Activated CD4-positive, alpha-beta memory T cell treated with anti-CD3 and anti-CD28 coated beads for 36 hours (primary cell): ENCODE measurements at regions not wholly inside any gene's neighbourhood (a gene's known extent, or its start where the extent isn't known, plus 50 kb on each side); places are given as distances from the start of the nearest gene placed in this dataset.

Source experiments
- CTCF ChIA-PET: fragments of 350-600 bp; sonication (Branson Sonifier 250); formaldehyde crosslinking; loops from one replicate; lab custom pipeline; 2021; ENCODE audit warnings: antibody characterized with exemption, inconsistent platforms; lab: Charles Lee
- POLR2A ChIA-PET: fragments of 350-600 bp; sonication (Branson Sonifier 250); formaldehyde crosslinking; loops from one replicate; lab custom pipeline; 2021; ENCODE audit warnings: antibody characterized with exemption; lab: Charles Lee
- DNase-seq: peaks from one replicate; pipeline ENCODE4 v3.0.0-alpha.2; 2020
- H3K27ac Mint-ChIP-seq: one replicate; pipeline ENCODE4 v1.8.0; 2021; ENCODE audit warnings: mixed read lengths
- H3K27me3 Mint-ChIP-seq: one replicate; pipeline ENCODE4 v1.8.0; 2021; ENCODE audit warnings: mixed read lengths
- H3K36me3 Mint-ChIP-seq: one replicate; pipeline ENCODE4 v1.8.0; 2021; ENCODE audit warnings: mixed read lengths
- H3K4me1 Mint-ChIP-seq: one replicate; pipeline ENCODE4 v1.8.0; 2021; ENCODE audit warnings: low read depth, mixed read lengths
- H3K4me3 Mint-ChIP-seq: one replicate; pipeline ENCODE4 v1.8.0; 2021; ENCODE audit warnings: mild to moderate bottlenecking, mixed read lengths
- H3K9me3 Mint-ChIP-seq: one replicate; pipeline ENCODE4 v1.8.0; 2021; ENCODE audit warnings: mixed read lengths
- intact Hi-C: fragments of 100-400 bp; cut with micrococcal nuclease; formaldehyde crosslinking; loops from one replicate; pipeline ENCODE4 v1.15.1; 2023

GRCh38 chr11:69356703-69357457 lies 62.9 kb downstream of the MYEOV start:
- Mint-ChIP-seq H3K4me3 (no peak overlapping the region), H3K36me3 (no peaks in the 10 kb centered on the region), H3K4me1 (peaks cover 6% of the 10 kb centered on the region), H3K27ac (no peak overlapping the region), H3K9me3 (peaks cover 6% of the 10 kb centered on the region), H3K27me3 (peaks cover 10% of the 10 kb centered on the region)
- intact Hi-C loops: no loop called here
- ChIA-PET POLR2A (no interaction called here), CTCF (no interaction called here)
- DNase-seq: peak; percentile 3

GRCh38 chr11:69357458-69358397 lies 63.8 kb downstream of the MYEOV start:
- H3K36me3 Mint-ChIP-seq: no peaks in the 10 kb centered on the region
- peaks cover 4% of the 10 kb centered on the region for H3K4me1 Mint-ChIP-seq
- no peak overlapping the region for H3K27ac Mint-ChIP-seq
- ChIA-PET CTCF (no interaction called here), POLR2A (no interaction called here)
- no peak overlapping the region for H3K4me3 Mint-ChIP-seq
- intact Hi-C loops: no loop called here
- H3K27me3 Mint-ChIP-seq: peaks cover 6% of the 10 kb centered on the region
- DNase-seq: peak; percentile 1
- H3K9me3 Mint-ChIP-seq: peaks cover 6% of the 10 kb centered on the region

- intact Hi-C loops: no loop called here
- Mint-ChIP-seq H3K4me1 (no peaks in the 10 kb centered on the region), H3K36me3 (no peaks in the 10 kb centered on the region), H3K9me3 (peaks cover 6% of the 10 kb centered on the region), H3K27ac (no peak overlapping the region), H3K4me3 (no peak overlapping the region), H3K27me3 (peaks cover 6% of the 10 kb centered on the region)
- ChIA-PET POLR2A (no interaction called here), CTCF (no interaction called here)
- peak; percentile 5 for DNase-seq
Measured at GRCh38 chr11:69358398-69359020, 64.6 kb downstream of the MYEOV start.

- ChIA-PET POLR2A (no interaction called here), CTCF (no interaction called here)
- H3K27me3 Mint-ChIP-seq: peaks cover 2% of the 10 kb centered on the region
- H3K27ac Mint-ChIP-seq: no peak overlapping the region
- H3K9me3 Mint-ChIP-seq: peaks cover 6% of the 10 kb centered on the region
- no peaks in the 10 kb centered on the region for H3K36me3 Mint-ChIP-seq
- intact Hi-C loops: no loop called here
- no peak for DNase-seq
- H3K4me3 Mint-ChIP-seq: no peak overlapping the region
- no peaks in the 10 kb centered on the region for H3K4me1 Mint-ChIP-seq
Measured at GRCh38 chr11:69359735-69360480, 66.0 kb downstream of the MYEOV start.

- H3K9me3 Mint-ChIP-seq: peaks cover 6% of the 10 kb centered on the region
Measured at GRCh38 chr11:69360606-69361005, 66.7 kb downstream of the MYEOV start.

GRCh38 chr11:69361048-69361447 lies 67.1 kb downstream of the MYEOV start:
- intact Hi-C loops: no loop called here
- H3K9me3 Mint-ChIP-seq: peaks cover 6% of the 10 kb centered on the region
- DNase-seq: no peak
- no peaks in the 10 kb centered on the region for H3K36me3 Mint-ChIP-seq
- ChIA-PET POLR2A (no interaction called here), CTCF (no interaction called here)
- H3K27ac Mint-ChIP-seq: no peak overlapping the region
- no peaks in the 10 kb centered on the region for H3K4me1 Mint-ChIP-seq
- H3K4me3 Mint-ChIP-seq: no peak overlapping the region
- H3K27me3 Mint-ChIP-seq: peaks cover 2% of the 10 kb centered on the region

More at GRCh38 chr11:69360606-69361005, 66.7 kb downstream of the MYEOV start:
- CTCF ChIA-PET: no interaction called here
- no peak overlapping the region for H3K4me3 Mint-ChIP-seq
- H3K36me3 Mint-ChIP-seq: no peaks in the 10 kb centered on the region
- no peak overlapping the region for H3K27ac Mint-ChIP-seq
- peak; percentile 4 for DNase-seq
- H3K4me1 Mint-ChIP-seq: no peaks in the 10 kb centered on the region
- POLR2A ChIA-PET: no interaction called here
- intact Hi-C loops: no loop called here
- peaks cover 2% of the 10 kb centered on the region for H3K27me3 Mint-ChIP-seq

GRCh38 chr11:69361466-69361865 lies 67.5 kb downstream of the MYEOV start:
- intact Hi-C loops: no loop called here
- CTCF ChIA-PET: interaction anchor here (1.4 kb wide), 1 partner anchor 9 kb away, joined by 4 read pairs; no protein-coding TSS in a partner anchor
- H3K4me3 Mint-ChIP-seq: no peak overlapping the region
- H3K27me3 Mint-ChIP-seq: peaks cover 2% of the 10 kb centered on the region
- H3K9me3 Mint-ChIP-seq: peaks cover 6% of the 10 kb centered on the region
- no peak overlapping the region for H3K27ac Mint-ChIP-seq
- H3K36me3 Mint-ChIP-seq: no peaks in the 10 kb centered on the region
- no peaks in the 10 kb centered on the region for H3K4me1 Mint-ChIP-seq
- POLR2A ChIA-PET: no interaction called here
- peak; percentile 3 for DNase-seq

GRCh38 chr11:69362315-69362714 lies 68.4 kb downstream of the MYEOV start:
- intact Hi-C loops: no loop called here
- DNase-seq: peak; percentile 7
- Mint-ChIP-seq H3K27me3 (peaks cover 2% of the 10 kb centered on the region), H3K36me3 (no peaks in the 10 kb centered on the region), H3K4me3 (no peak overlapping the region), H3K9me3 (peaks cover 6% of the 10 kb centered on the region), H3K4me1 (no peaks in the 10 kb centered on the region), H3K27ac (no peak overlapping the region)
- POLR2A ChIA-PET: no interaction called here
- CTCF ChIA-PET: interaction anchor here (1.4 kb wide), 1 partner anchor 9 kb away, joined by 4 read pairs; no protein-coding TSS in a partner anchor

GRCh38 chr11:69364921-69365320 lies 71.0 kb downstream of the MYEOV start:
- CTCF ChIA-PET: no interaction called here
- intact Hi-C loops: no loop called here
- Mint-ChIP-seq H3K9me3 (peaks cover 3% of the 10 kb centered on the region), H3K27me3 (no peaks in the 10 kb centered on the region), H3K27ac (no peak overlapping the region), H3K36me3 (no peaks in the 10 kb centered on the region), H3K4me3 (no peak overlapping the region), H3K4me1 (no peaks in the 10 kb centered on the region)
- DNase-seq: no peak
- POLR2A ChIA-PET: no interaction called here

GRCh38 chr11:69365558-69365957 lies 71.6 kb downstream of the MYEOV start:
- Mint-ChIP-seq H3K27me3 (no peaks in the 10 kb centered on the region), H3K36me3 (no peaks in the 10 kb centered on the region), H3K4me1 (no peaks in the 10 kb centered on the region), H3K4me3 (no peak overlapping the region), H3K27ac (no peak overlapping the region), H3K9me3 (peaks cover 2% of the 10 kb centered on the region)
- CTCF ChIA-PET: no interaction called here
- intact Hi-C loops: no loop called here
- POLR2A ChIA-PET: interaction anchor here (0.6 kb wide), 1 partner anchor 182 kb away, joined by 3 read pairs; no protein-coding TSS in a partner anchor
- peak; percentile 2 for DNase-seq

- H3K9me3 Mint-ChIP-seq: peaks cover 2% of the 10 kb centered on the region
- no peaks in the 10 kb centered on the region for H3K36me3 Mint-ChIP-seq
- POLR2A ChIA-PET: no interaction called here
- no peak for DNase-seq
- H3K4me1 Mint-ChIP-seq: no peaks in the 10 kb centered on the region
- H3K27me3 Mint-ChIP-seq: no peaks in the 10 kb centered on the region
- CTCF ChIA-PET: no interaction called here
- H3K4me3 Mint-ChIP-seq: no peak overlapping the region
- no peak overlapping the region for H3K27ac Mint-ChIP-seq
- intact Hi-C loops: no loop called here
Measured at GRCh38 chr11:69366591-69366990, 72.6 kb downstream of the MYEOV start.
